ENCODE measurements at regions not wholly inside any gene's neighbourhood (a gene's known extent, or its start where the extent isn't known, plus 50 kb on each side); places are given as distances from the start of the nearest gene placed in this dataset.

GRCh38 chr20:7579888-7580287, 360.4 kb downstream of the HAO1 start:
- DNase-seq = peak; percentile 12

DNA sequence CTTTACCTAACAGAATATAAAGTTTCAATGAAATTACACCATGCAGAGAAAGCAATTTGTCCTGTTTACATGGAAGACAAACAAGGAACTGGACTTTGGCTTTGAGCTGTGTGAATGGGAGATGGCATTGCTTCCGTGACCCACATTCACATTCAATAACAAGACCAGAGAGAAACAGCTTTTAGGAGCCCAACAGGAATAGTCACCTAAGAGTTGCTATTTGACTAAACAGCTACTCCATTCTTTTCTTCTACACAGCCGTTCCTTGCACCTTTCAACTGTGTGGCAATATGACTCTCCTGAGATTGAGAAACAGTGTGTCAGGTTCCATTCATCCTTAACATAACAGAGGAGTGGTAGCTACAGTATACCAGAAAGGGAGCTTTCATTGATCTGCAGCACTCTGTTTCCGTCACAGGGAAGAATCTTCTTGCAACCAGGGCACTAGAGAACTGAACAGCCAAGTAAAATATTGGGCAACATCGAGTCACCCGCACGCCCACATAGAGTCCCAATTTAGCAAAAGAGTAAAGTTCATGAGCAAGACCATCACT, 355.1 kb downstream of the HAO1 start:
- DNase-seq = peak; percentile 77

DNA sequence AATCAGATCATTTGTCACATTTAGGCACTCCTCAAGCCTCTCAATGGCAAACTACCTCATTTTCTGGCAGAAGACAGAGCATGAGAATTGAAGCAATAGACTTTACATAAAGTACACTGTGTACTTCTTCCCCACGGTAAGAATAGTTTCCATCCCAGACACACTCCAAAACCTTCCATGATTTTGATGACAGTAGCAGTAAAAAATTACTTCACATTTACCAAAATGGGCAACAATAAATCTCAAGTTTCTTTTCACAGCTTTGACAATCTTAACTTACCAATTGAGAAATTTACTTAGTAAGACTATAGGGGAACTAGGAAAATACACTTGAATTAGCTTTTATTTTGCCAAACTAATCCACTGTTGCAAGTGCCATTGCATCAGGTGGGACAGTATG, 353.8 kb downstream of the HAO1 start:
- no peak for DNase-seq

GRCh38 chr20:7589164-7589563, 351.1 kb downstream of the HAO1 start:
- no peak for DNase-seq

DNA sequence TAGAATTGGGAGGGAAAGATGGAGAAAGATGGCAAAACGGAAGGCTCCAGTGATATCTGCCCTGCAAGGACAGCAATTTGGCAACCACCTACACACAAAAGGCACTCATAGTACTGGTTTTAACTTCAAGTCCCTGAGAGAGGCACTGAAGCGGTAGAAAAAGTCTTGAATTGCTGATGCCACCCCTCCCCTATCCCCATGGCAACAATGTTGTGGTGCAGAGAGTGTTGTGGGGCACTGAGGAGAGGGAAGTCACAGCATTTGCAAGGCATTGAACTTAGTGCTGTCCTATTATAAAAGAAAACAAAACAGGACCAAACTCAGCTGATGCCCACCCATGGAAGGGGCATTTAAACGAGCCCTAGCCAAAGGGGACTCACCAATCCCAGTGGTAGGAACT, 343.7 kb downstream of the HAO1 start:
- DNase-seq = peak; percentile 49

DNA sequence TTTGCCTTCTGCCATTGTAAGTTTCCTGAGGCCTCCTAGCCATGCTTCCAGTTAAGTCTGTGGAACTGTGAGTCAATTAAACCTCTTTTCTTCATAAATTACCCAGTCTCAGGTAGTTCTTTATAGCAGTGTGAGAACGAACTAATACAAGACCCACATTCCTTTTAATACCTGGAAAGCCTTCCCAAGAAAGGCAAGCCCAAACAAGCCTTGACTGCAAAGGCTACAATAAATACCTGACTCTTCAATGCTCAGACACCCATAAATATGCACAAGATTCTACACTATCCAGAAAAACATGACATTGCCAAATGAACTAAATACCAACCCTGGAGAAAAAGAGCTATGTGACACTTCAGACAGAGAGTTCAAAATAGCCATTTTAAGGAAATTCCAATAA, 338.8 kb downstream of the HAO1 start:
- no peak for DNase-seq

GRCh38 chr20:7606941-7607340, 333.3 kb downstream of the HAO1 start:
- DNase-seq = no peak

DNA sequence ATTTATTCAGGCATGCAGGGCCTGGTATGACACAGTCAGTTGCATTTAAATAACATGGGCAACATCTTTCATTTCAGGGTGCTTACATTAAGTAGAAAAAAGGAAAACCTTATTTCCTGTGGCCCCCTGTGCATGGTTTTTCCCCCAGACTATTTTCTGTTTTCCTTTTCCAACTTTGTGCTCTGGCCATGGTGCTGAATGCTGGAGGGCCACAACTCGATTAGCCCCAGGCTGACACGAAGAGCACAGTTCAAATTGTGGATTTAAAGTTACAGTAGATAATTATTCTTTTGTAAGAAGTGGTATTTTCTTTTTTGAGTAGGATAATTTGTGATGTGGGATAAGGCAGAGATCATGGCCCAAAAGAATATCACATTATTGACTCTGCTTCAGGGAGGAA, 332.0 kb downstream of the HAO1 start:
- no peak for DNase-seq

DNA sequence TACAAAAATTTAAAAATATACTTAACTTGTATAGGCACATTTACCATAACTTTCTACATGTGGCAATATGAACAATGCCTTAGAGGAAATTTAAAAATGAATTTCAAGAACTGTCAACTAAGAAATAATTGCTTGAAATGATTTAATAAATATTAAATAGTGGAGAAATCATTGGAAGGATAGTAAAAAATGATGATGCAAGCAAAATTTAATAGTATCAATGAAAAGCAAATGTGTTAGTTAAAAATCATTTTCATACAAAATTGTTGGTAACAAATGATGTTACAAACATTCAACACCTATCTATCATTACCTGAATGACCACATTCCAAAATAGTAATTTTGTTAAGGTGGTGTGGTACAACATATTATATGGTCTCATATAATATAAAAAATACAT, 331.0 kb downstream of the HAO1 start:
- DNase-seq = no peak

- DNase-seq = peak; percentile 54
These were observed 329.6 kb downstream of the HAO1 start for GRCh38 chr20:7610681-7611080.

- DNase-seq = no peak
These were observed 322.5 kb downstream of the HAO1 start for GRCh38 chr20:7617797-7618196.

GRCh38 chr20:7622399-7622961, 317.8 kb downstream of the HAO1 start:
- no peak for DNase-seq

GRCh38 chr20:7624886-7625285, 315.4 kb downstream of the HAO1 start:
- DNase-seq = no peak

DNA sequence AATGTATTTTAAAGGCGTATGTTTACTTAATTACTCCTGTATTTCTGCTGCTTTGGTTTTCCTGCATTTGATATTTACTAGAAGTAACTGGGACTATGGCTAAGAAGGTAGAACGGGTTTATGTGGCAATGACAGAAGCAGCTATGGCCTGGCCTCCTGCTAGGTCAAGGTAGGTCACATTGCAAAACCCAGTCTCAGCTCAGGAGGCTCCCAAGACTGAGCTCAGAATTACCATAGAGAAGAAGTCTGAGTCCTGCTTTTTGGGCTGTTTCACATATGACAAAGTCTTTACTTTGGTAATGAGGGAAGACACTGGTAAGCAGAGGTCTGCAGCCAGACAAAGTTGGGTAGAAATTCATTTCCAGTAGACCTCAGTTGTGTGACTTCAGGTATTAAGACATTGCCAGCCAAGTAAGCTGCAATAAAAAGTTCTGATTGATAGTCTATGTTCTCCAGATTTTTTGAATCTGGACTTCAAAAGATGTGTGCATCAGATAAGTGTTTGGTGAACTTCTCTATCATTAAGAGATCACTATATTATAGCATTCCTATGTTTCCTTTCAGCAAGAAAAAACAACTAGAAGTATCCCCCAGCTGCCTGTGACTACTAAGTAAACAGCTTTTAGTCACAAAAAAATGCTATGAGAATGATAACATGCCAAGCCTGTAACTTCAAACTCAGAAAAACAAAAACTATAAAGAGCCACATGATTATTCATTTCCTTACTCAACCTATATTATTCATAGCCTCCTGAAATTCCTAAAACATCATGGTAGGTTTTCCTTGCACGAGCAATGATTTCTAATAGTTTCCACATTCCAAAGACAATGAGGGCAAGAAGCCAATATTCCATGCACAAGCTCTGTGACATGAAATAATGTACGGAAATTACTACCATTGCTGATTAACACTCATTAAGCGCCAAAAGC, 312.3 kb downstream of the HAO1 start:
- DNase-seq = no peak

- no peak for DNase-seq
These were observed 310.4 kb downstream of the HAO1 start for GRCh38 chr20:7629880-7630279.

DNA sequence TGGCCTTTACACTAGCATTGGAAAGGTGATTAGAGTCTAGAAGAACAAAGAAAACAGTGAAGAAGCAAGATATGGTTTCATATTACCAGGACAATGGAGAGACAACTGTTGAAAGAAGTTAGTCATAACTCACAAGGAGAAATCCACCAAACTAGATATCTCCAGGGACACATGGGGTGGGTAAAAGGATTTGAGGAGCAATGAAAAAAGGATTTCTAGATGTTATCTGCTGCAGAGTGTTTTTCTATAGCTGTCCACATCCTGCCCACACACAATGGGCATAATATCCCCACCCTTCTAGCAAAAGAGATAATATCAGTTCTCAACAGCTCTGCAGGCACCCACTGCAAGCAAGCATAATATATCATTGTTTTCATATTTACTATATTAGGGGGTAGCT, 303.1 kb downstream of the HAO1 start:
- DNase-seq = no peak

GRCh38 chr20:7650086-7650879, 290.0 kb downstream of the HAO1 start:
- DNase-seq = no peak

DNA sequence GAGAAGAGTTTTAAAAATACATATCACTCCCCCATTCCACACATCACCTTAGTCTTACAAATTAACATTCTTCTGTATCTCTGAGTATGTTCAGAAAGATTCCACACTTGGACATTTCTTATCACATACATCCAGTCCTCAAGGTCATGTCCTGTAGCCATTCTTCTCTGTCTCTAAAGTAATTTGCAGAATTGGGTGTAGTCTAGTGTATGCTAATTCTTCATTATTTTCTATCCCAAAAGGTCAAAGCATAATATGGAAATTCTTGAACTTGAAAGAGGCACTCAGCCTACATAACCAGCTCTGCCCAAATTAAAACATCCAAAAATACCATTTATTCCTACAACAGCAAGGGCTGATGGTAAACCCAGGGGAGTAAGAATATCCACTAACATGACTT, 286.0 kb downstream of the HAO1 start:
- DNase-seq = no peak

DNA sequence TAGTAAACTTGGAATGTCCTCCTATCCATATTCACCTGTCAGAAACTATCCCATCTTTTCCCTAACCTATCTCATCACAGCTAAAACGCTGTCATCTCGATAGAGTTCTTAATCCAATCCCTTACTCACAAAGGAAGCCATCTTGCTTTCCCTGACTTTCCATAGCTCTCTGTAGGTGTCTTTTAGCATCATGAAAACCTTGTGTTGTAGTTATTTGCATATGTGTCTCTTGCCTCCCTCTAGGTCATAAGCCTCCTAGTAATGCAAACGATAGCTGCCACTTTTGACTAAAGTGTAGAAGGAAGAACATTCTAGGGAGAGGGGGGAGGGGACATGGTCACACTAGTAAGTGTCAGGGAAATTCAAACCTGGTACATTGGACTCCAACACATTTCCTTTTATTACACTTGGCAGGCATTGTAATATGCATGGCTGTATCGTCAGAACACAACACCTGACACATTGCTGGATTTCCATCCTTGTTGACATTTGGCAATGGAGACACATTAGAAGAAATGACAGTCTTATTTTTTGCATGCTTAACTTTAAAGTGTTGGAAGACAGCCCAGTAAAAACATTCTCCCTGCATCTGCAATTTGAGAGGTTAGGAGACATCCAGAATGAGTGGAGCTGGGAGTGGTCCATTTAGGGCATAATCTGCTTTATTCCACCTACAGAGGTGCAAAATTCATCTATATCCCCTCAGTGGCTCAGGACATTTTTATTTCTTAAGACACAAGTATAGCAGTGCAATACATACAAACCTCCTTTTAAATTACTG, 283.4 kb downstream of the HAO1 start:
- no peak for DNase-seq

- peak; percentile 35 for DNase-seq
These were observed 282.7 kb downstream of the HAO1 start for GRCh38 chr20:7657569-7657968.

DNA sequence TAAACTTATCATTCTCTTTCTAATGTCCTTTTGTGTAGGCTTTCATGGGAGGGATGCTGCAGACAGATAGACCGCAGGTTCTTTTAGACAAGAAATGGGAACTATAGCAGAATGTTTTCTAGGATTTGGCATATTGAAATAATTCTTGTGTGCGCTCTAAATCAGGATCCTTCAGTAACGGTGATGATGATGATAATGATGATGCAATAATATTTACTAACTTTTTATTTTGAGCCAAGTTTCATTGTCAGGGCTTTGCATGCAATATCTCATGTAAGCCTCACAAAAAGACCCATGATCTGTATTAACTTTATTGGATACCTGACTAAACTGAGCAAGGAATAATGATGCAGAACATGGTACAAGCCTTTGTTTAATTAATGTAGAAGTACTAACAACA, 280.1 kb downstream of the HAO1 start:
- DNase-seq = no peak

GRCh38 chr20:7665376-7665775, 274.9 kb downstream of the HAO1 start:
- no peak for DNase-seq

DNA sequence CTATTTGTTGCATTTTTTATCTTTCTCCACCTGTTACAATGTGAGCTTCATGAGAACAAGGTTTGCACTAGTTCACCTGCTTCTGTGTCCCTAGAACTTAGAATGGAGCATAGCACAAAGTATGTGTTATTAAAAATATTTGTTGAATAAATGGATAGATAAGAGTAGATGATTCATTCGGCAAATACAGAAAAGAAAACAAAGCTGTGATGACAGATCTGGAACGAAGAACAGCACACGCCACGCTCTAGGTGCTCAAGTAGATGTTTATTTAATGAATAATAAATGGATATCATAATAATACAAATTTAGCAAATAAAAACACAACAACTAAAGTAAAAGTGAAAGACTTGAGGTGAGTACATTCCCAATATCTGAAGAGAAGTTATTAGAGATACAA, 273.1 kb downstream of the HAO1 start:
- DNase-seq = peak; percentile 95
